GM13977 (cell line): ENCODE measurements at regions not wholly inside any gene's neighbourhood (a gene's known extent, or its start where the extent isn't known, plus 50 kb on each side); places are given as distances from the start of the nearest gene placed in this dataset.

Source experiments
- DNase-seq: peaks from one replicate; pipeline ENCODE4 v3.0.0; 2012; ENCODE audit warnings: low spot score
- CTCF ChIP-seq: IDR thresholded peaks from 2 replicates; pipeline ENCODE4 v1.5.1; 2012; ENCODE audit warnings: mild to moderate bottlenecking, control low read depth; ENCODE audit not compliant: insufficient read depth; ENCODE audit errors: extremely low read depth, missing control alignments
- in situ Hi-C: fragments of 300-500 bp; cut with MboI; formaldehyde crosslinking; loops from one replicate; pipeline ENCODE4 v1.12.0; 2022; ENCODE audit warnings: low sequenced_read_pairs, low pct_unique_long_range_greater_than_20kb, mixed read lengths, inconsistent platforms; ENCODE audit not compliant: unreplicated experiment

GRCh38 chr5:52476346-52476745 is 311.4 kb upstream of the ITGA1 start:
- in situ Hi-C loops: no loop called here
- TF ChIP-seq CTCF: no peak
- no peak for DNase-seq

GRCh38 chr5:52481201-52481600 is 306.5 kb upstream of the ITGA1 start:
- in situ Hi-C loops: no loop called here
- no peak for TF ChIP-seq CTCF
- no peak for DNase-seq

GRCh38 chr5:52481851-52482250 is 305.9 kb upstream of the ITGA1 start:
- in situ Hi-C loops: no loop called here

GRCh38 chr5:52491071-52491787 is 296.5 kb upstream of the ITGA1 start:
- no peak for TF ChIP-seq CTCF
- in situ Hi-C loops: no loop called here
- no peak for DNase-seq

More at GRCh38 chr5:52481851-52482250, 305.9 kb upstream of the ITGA1 start:
- no peak for TF ChIP-seq CTCF
- no peak for DNase-seq

GRCh38 chr5:52491818-52492217 is 295.9 kb upstream of the ITGA1 start:
- TF ChIP-seq CTCF: no peak
- in situ Hi-C loops: no loop called here
- DNase-seq: no peak

GRCh38 chr5:52497133-52497693 is 290.5 kb upstream of the ITGA1 start:
- in situ Hi-C loops: no loop called here
- DNase-seq: no peak

More at GRCh38 chr5:52497133-52497693, 290.5 kb upstream of the ITGA1 start:
- TF ChIP-seq CTCF: no peak
